Panc1 (cell line): ENCODE measurements at regions not wholly inside any gene's neighbourhood (a gene's known extent, or its start where the extent isn't known, plus 50 kb on each side); places are given as distances from the start of the nearest gene placed in this dataset.
"Not testable (repeated sequence)": the region's sequence is repeated elsewhere in the genome, so short reads cannot be mapped to it uniquely, and the experiment has no call there.

ENCODE experiments used
- ATAC-seq: fragments of 200-7000 bp; cut with Tn5 transposase; 2 replicates; pipeline ENCODE4 v1.9.1; 2020; ENCODE audit warnings: mild to moderate bottlenecking, moderate library complexity
- BruUV-seq: library from RNA; stranded (reverse); fragments of 400-500 nt; replicated peaks from 2 replicates; lab custom pipeline; 2021; lab: Mats Ljungman, UMichigan
- CTCF ChIA-PET: fragments of 300-600 bp; sonication (Branson Sonifier 250); formaldehyde crosslinking; loops from one replicate; lab custom pipeline; 2022; ENCODE audit warnings: antibody characterized with exemption; lab: Charles Lee
- POLR2A ChIA-PET: fragments of 300-600 bp; sonication (Branson Sonifier 250); formaldehyde crosslinking; loops from one replicate; lab custom pipeline; 2022; ENCODE audit warnings: antibody characterized with exemption; lab: Charles Lee
- DNase-seq: peaks from one replicate; pipeline ENCODE4 v3.0.0-alpha.2; 2010; ENCODE audit warnings: low read depth, low spot score
- H3K27ac ChIP-seq: 2 replicates; pipeline ENCODE4 v1.5.1; 2011; ENCODE audit warnings: mild to moderate bottlenecking, low read length, inconsistent platforms
- H3K27me3 ChIP-seq: fragments of 200-500 bp; sonication (Bioruptor generic); 2 replicates; pipeline ENCODE4 v1.6.0; 2014; ENCODE audit warnings: low read length, inconsistent platforms; ENCODE audit not compliant: control insufficient read depth, insufficient read depth
- H3K36me3 ChIP-seq: fragments of 200-500 bp; sonication (Bioruptor generic); 2 replicates; pipeline ENCODE4 v1.5.1; 2014; ENCODE audit warnings: inconsistent platforms, mild to moderate bottlenecking, low read length, moderate library complexity; ENCODE audit not compliant: control insufficient read depth, insufficient read depth
- H3K4me1 ChIP-seq: 2 replicates; pipeline ENCODE4 v1.5.1; 2011; ENCODE audit warnings: inconsistent platforms, mild to moderate bottlenecking, low read length, moderate library complexity; ENCODE audit not compliant: control insufficient read depth, insufficient read depth
- H3K4me3 ChIP-seq, 2 experiments: 2 replicates each; pipeline ENCODE4 v1.5.1; 2011 to 2012; ENCODE audit warnings: low read depth in 2 of 2, low read length in 2 of 2, mild to moderate bottlenecking in 2 of 2, inconsistent platforms in 1 of 2, moderate library complexity in 1 of 2
- H3K9me3 ChIP-seq: fragments of 200-500 bp; sonication (Bioruptor generic); 2 replicates; pipeline ENCODE4 v1.5.1; 2014; ENCODE audit warnings: low read depth, mild to moderate bottlenecking, inconsistent platforms, low read length, moderate library complexity; ENCODE audit not compliant: control insufficient read depth, insufficient read depth
- CTCF ChIP-seq: fragments of 450-650 bp; IDR thresholded peaks from 2 replicates; pipeline ENCODE4 v1.5.1; 2017; ENCODE audit warnings: mild to moderate bottlenecking
- POLR2AphosphoS5 ChIP-seq: IDR thresholded peaks from 2 replicates; pipeline ENCODE4 v1.6.1; 2012; ENCODE audit warnings: mild to moderate bottlenecking, low read depth, low read length, moderate library complexity
- REST ChIP-seq, 2 experiments: IDR thresholded peaks; 2 replicates each; pipeline ENCODE4 v1.6.1; 2011 to 2012; ENCODE audit warnings: low read depth in 2 of 2, control low read depth in 1 of 2, low read length in 1 of 2, mild to moderate bottlenecking in 1 of 2, moderate library complexity in 1 of 2; ENCODE audit not compliant: insufficient read depth in 1 of 2
- SIN3A ChIP-seq: IDR thresholded peaks from 2 replicates; pipeline ENCODE4 v1.6.1; 2012; ENCODE audit warnings: low read depth, mild to moderate bottlenecking, low read length, moderate library complexity, borderline replicate concordance; ENCODE audit not compliant: insufficient read depth
- TCF7L2 ChIP-seq: IDR thresholded peaks from 2 replicates; pipeline ENCODE4 v1.6.1; 2011; ENCODE audit warnings: mild to moderate bottlenecking, low read depth, low read length, inconsistent platforms
- in situ Hi-C: cut with HindIII; loops from 2 replicates; pipeline ENCODE4 v1.10.0; 2016; ENCODE audit warnings: low sequenced_read_pairs, low pct_unique_long_range_greater_than_20kb
- intact Hi-C: fragments of 100-400 bp; cut with micrococcal nuclease; formaldehyde crosslinking; loops from one replicate; pipeline ENCODE4 v1.10.0; 2022; ENCODE audit not compliant: unreplicated experiment

- Histone ChIP-seq H3K4me3 (no peak overlapping the region), H3K27me3 (no peaks in the 10 kb centered on the region), H3K4me1 (peaks cover 5% of the 10 kb centered on the region; the same call in 1 of the 2 replicates), H3K27ac (no peak overlapping the region), H3K9me3 (no peaks in the 10 kb centered on the region), H3K36me3 (no peaks in the 10 kb centered on the region)
- no peak for DNase-seq
- ChIA-PET CTCF (no interaction called here), POLR2A (no interaction called here)
- intact Hi-C loops (no loop called here), in situ Hi-C loops (no loop called here)
- ATAC-seq, result no peak
- TF ChIP-seq POLR2AphosphoS5 (no peak), SIN3A (no peak), REST (IDR thresholded peaks at IDR 0.05; ENCODE audit: insufficient read depth in 1 of 2, low read depth in 2 of 2, low read length in 1 of 2) (no peak), CTCF (no peak), TCF7L2 (no peak)
- BruUV-seq, result no TSS peak
Measured at GRCh38 chr2:184057910-184058309, 540.4 kb upstream of the ZNF804A start.

GRCh38 chr2:184060268-184060667, 538.1 kb upstream of the ZNF804A start:
- H3K4me3 ChIP-seq, H3K36me3 ChIP-seq, ATAC-seq, POLR2A ChIA-PET, BruUV-seq, H3K9me3 ChIP-seq, DNase-seq, H3K27ac ChIP-seq, intact Hi-C loops, H3K4me1 ChIP-seq, in situ Hi-C loops, CTCF ChIA-PET, H3K27me3 ChIP-seq: not testable (repeated sequence)

GRCh38 chr2:184067502-184067901, 530.8 kb upstream of the ZNF804A start:
- BruUV-seq, result no TSS peak
- H3K27me3 ChIP-seq, result no peaks in the 10 kb centered on the region
- no peak for DNase-seq
- no peak overlapping the region for H3K4me3 ChIP-seq
- no peak overlapping the region for H3K27ac ChIP-seq
- in situ Hi-C loops (no loop called here), intact Hi-C loops (no loop called here)
- no peaks in the 10 kb centered on the region for H3K9me3 ChIP-seq
- no peaks in the 10 kb centered on the region for H3K36me3 ChIP-seq
- TF ChIP-seq CTCF, result peak; percentile 24; the same call in 1 of the 2 replicates
- no peak for TF ChIP-seq SIN3A
- H3K4me1 ChIP-seq, result no peaks in the 10 kb centered on the region
- CTCF ChIA-PET, result no interaction called here
- ATAC-seq, result no peak
- POLR2A ChIA-PET, result no interaction called here
